Parathyroid adenoma (tissue), 2 donors: ENCODE measurements at regions not wholly inside any gene's neighbourhood (a gene's known extent, or its start where the extent isn't known, plus 50 kb on each side); places are given as distances from the start of the nearest gene placed in this dataset.

Source experiments
- H2AFZ ChIP-seq: fragments of 300-600 bp; sonication (generic); one replicate; pipeline ENCODE4 v1.7.0; 2017; ENCODE audit warnings: antibody characterized with exemption, mild to moderate bottlenecking
- H3K27ac ChIP-seq: fragments of 300-600 bp; sonication (generic); one replicate; pipeline ENCODE4 v1.7.0; 2017
- H3K27me3 ChIP-seq: fragments of 300-600 bp; sonication (generic); one replicate; pipeline ENCODE4 v1.7.0; 2017; ENCODE audit warnings: low read length; ENCODE audit not compliant: control insufficient read depth, insufficient read depth
- H3K36me3 ChIP-seq: fragments of 300-600 bp; sonication (generic); one replicate; pipeline ENCODE4 v1.7.0; 2017; ENCODE audit warnings: low read length; ENCODE audit not compliant: control insufficient read depth, insufficient read depth
- H3K4me1 ChIP-seq: fragments of 300-600 bp; sonication (generic); one replicate; pipeline ENCODE4 v1.7.0; 2017; ENCODE audit warnings: control low read depth
- H3K4me2 ChIP-seq: fragments of 300-600 bp; sonication (generic); one replicate; pipeline ENCODE4 v1.7.0; 2017; ENCODE audit warnings: low read length
- H3K4me3 ChIP-seq: fragments of 300-600 bp; sonication (generic); one replicate; pipeline ENCODE4 v1.7.0; 2017; ENCODE audit warnings: low read depth, low read length
- H3K79me2 ChIP-seq: fragments of 300-600 bp; sonication (generic); one replicate; pipeline ENCODE4 v1.7.0; 2017; ENCODE audit warnings: control low read depth
- H3K9ac ChIP-seq: fragments of 300-600 bp; sonication (generic); one replicate; pipeline ENCODE4 v1.7.0; 2017; ENCODE audit warnings: mild to moderate bottlenecking
- H3K9me3 ChIP-seq: fragments of 300-600 bp; sonication (generic); one replicate; pipeline ENCODE4 v1.7.0; 2017; ENCODE audit warnings: low read length; ENCODE audit not compliant: control insufficient read depth
- CTCF ChIP-seq: fragments of 300-600 bp; sonication (generic); IDR thresholded peaks from one replicate; pipeline ENCODE4 v1.7.0; 2017; ENCODE audit warnings: antibody characterized with exemption, mild to moderate bottlenecking
- donor health status: primary hyperparathyroidism.

GRCh38 chr6:132063738-132064137, 112.6 kb upstream of the CCN2 start:
- Histone ChIP-seq H3K4me1 (no peaks in the 10 kb centered on the region), H3K9ac (no peak overlapping the region), H3K27me3 (no peaks in the 10 kb centered on the region), H3K79me2 (no peaks in the 10 kb centered on the region), H3K27ac (no peak overlapping the region), H3K36me3 (no peaks in the 10 kb centered on the region), H2AFZ (no peak overlapping the region), H3K9me3 (no peaks in the 10 kb centered on the region), H3K4me3 (no peak overlapping the region), H3K4me2 (no peak overlapping the region)
- TF ChIP-seq CTCF: no peak

- H3K36me3 ChIP-seq: no peaks in the 10 kb centered on the region
- H3K27me3 ChIP-seq: no peaks in the 10 kb centered on the region
- H3K79me2 ChIP-seq: no peaks in the 10 kb centered on the region
- no peak overlapping the region for H3K4me3 ChIP-seq
- no peaks in the 10 kb centered on the region for H3K9me3 ChIP-seq
- no peak overlapping the region for H2AFZ ChIP-seq
- TF ChIP-seq CTCF: no peak
- no peak overlapping the region for H3K4me2 ChIP-seq
- no peaks in the 10 kb centered on the region for H3K4me1 ChIP-seq
- H3K27ac ChIP-seq: no peak overlapping the region
- H3K9ac ChIP-seq: no peak overlapping the region
These were observed 112.0 kb upstream of the CCN2 start for GRCh38 chr6:132063204-132063603.

GRCh38 chr6:132062626-132063025, 111.5 kb upstream of the CCN2 start:
- Histone ChIP-seq H2AFZ (no peak overlapping the region), H3K4me3 (no peak overlapping the region), H3K36me3 (no peaks in the 10 kb centered on the region), H3K4me1 (no peaks in the 10 kb centered on the region), H3K79me2 (no peaks in the 10 kb centered on the region), H3K9ac (no peak overlapping the region), H3K4me2 (no peak overlapping the region), H3K27me3 (no peaks in the 10 kb centered on the region), H3K27ac (no peak overlapping the region), H3K9me3 (no peaks in the 10 kb centered on the region)
- no peak for TF ChIP-seq CTCF

GRCh38 chr6:132061381-132061780, 110.2 kb upstream of the CCN2 start:
- no peak overlapping the region for H3K4me2 ChIP-seq
- H3K36me3 ChIP-seq: no peaks in the 10 kb centered on the region
- TF ChIP-seq CTCF: no peak

GRCh38 chr6:132060591-132060990, 109.4 kb upstream of the CCN2 start:
- TF ChIP-seq CTCF: no peak
- H3K9ac ChIP-seq: no peak overlapping the region
- H3K79me2 ChIP-seq: no peaks in the 10 kb centered on the region
- H3K9me3 ChIP-seq: no peaks in the 10 kb centered on the region
- H3K4me2 ChIP-seq: no peak overlapping the region
- H3K27ac ChIP-seq: no peak overlapping the region
- H3K27me3 ChIP-seq: no peaks in the 10 kb centered on the region
- H2AFZ ChIP-seq: no peak overlapping the region
- no peak overlapping the region for H3K4me3 ChIP-seq
- H3K4me1 ChIP-seq: no peaks in the 10 kb centered on the region
- H3K36me3 ChIP-seq: no peaks in the 10 kb centered on the region

More at GRCh38 chr6:132061381-132061780, 110.2 kb upstream of the CCN2 start:
- no peaks in the 10 kb centered on the region for H3K27me3 ChIP-seq
- H3K4me1 ChIP-seq: no peaks in the 10 kb centered on the region
- H3K4me3 ChIP-seq: no peak overlapping the region
- H3K9me3 ChIP-seq: no peaks in the 10 kb centered on the region
- H2AFZ ChIP-seq: no peak overlapping the region
- no peaks in the 10 kb centered on the region for H3K79me2 ChIP-seq
- H3K27ac ChIP-seq: no peak overlapping the region
- no peak overlapping the region for H3K9ac ChIP-seq
